ENCODE measurements at regions not wholly inside any gene's neighbourhood (a gene's known extent, or its start where the extent isn't known, plus 50 kb on each side); places are given as distances from the start of the nearest gene placed in this dataset.

GRCh38 chr16:50436271-50436670, 67.5 kb upstream of the BRD7 start:
- TF ChIP-seq CTCF (conservative IDR thresholded peaks at IDR 0.05; ENCODE audit: low read depth in 2 of 2) (no peak), EZH2phosphoT487 (IDR thresholded peaks at IDR 0.05; ENCODE audit: unreplicated experiment) (no peak), EZH2 (IDR thresholded peaks at IDR 0.05; ENCODE audit: low read depth, unreplicated experiment) (no peak)

All from GM23338 (cell line).